Hindlimb muscle (tissue), 1 donor: ENCODE measurements at regions not wholly inside any gene's neighbourhood (a gene's known extent, or its start where the extent isn't known, plus 50 kb on each side); places are given as distances from the start of the nearest gene placed in this dataset.

Source experiments
- DNase-seq: peaks from one replicate; pipeline ENCODE4 v3.0.0-alpha.2; 2013

- DNase-seq: no peak
Measured at GRCh38 chr2:239581352-239581901, 180.6 kb upstream of the HDAC4 start.

GRCh38 chr2:239580199-239580527 lies 179.3 kb upstream of the HDAC4 start:
- no peak for DNase-seq

GRCh38 chr2:239579524-239580198 lies 178.8 kb upstream of the HDAC4 start:
- no peak for DNase-seq

GRCh38 chr2:239579081-239579480 lies 178.3 kb upstream of the HDAC4 start:
- no peak for DNase-seq

GRCh38 chr2:239578381-239578780 lies 177.6 kb upstream of the HDAC4 start:
- DNase-seq: no peak

DNA sequence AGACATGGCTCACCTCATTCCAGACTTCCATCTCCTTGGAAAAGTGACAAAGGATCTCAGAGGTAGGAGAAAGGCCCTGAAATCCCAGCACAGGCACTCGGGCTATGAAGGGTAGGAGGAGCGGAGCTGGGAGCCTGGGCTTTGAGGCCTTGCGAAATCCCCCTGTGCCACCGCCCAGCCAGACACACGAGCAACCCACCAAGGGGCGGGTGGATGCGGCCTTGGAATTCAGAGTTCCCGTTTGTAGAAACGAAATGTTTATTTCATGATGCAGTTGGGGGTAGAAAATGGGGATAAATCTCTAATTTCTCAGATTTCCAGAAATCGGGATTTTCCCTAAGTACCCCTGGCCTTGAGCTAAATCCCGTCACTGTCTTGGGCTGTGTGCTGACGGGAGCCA lies 177.1 kb upstream of the HDAC4 start:
- DNase-seq: no peak

GRCh38 chr2:239576784-239577685 lies 176.2 kb upstream of the HDAC4 start:
- peak; percentile 26 for DNase-seq

DNA sequence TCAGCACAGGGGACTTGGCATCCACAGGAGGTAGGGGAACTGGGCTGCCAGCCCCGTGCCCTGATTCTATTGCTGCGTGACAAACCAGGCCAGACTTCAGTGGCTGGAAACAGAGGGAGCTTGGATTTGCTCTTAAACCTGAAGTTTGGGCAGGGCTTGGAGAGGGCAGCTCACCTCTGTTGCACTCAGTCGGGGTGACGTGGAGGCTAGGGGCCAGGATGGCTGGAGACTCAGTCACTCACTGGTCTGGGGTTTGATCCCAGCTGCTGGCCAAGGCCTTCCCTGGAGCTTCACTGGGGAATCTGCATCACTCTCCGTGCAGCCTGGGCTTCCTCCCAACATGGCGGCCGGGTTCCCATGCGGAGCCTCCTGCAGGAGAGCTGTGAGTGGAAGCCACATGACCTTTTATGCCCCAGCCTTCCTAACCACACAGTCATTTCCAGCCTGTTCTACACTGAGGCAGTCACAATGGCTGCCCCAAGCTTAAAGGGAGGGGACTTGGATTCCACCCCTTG lies 175.2 kb upstream of the HDAC4 start:
- no peak for DNase-seq

- DNase-seq: no peak
Measured at GRCh38 chr2:239574434-239575156, 173.8 kb upstream of the HDAC4 start.

GRCh38 chr2:239574054-239574433 lies 173.2 kb upstream of the HDAC4 start:
- DNase-seq: no peak

GRCh38 chr2:239570971-239571520 lies 170.2 kb upstream of the HDAC4 start:
- no peak for DNase-seq

DNA sequence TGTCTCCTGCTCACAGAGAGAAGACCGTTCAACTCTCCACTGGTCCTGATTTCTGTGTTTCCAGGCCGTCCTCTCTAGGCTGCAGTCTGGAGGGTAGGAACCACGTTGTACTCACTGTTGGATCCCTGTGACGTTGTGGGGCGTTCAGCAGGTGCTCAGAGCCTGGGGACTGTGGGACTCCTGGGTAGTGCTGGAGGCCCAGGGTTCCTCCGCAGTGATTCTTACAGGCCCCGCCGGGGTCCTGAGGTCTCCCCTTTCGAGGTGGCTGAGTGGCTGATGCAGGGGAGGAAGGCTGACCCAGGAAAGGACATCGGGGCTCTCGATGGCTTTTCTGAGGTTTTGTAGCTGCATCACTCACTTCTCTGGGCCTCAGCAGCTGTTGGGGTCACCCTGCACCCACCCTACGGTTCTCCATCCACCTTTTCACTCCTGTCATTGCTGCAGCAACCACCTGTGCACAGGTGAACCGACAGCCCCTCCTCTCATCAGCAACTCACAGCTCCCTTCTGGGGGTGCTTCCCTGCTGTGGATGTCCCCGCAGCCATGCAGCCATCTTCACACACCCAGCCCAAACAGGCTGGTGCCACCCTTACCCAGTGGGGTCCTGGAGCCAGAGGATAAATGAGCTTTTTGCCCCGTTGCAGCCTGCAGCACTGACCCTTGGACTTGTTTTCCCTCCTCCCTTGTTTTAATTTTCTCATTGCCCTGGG lies 169.6 kb upstream of the HDAC4 start:
- DNase-seq: no peak

- DNase-seq: no peak
Measured at GRCh38 chr2:239569401-239570090, 168.7 kb upstream of the HDAC4 start.

GRCh38 chr2:239568601-239569000 lies 167.8 kb upstream of the HDAC4 start:
- no peak for DNase-seq

DNA sequence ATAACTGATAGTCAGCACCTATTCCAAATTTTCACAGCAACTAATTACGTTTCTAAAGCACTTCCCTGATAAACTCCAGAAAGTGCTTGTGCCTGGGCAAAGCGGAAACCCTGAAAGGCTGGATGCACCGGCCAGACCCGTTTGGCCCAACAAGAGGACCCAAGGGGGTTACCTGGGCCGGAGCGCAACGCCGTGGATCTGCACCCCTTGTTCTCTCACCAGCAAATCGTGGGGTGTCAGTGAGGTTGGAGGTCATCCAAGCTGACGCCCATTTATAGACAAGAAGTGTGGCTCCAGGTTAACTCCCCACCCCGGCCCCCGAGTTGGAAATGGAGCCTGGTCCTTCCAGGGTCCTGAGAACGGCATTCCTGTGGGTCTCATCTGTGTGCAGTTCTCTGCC lies 167.0 kb upstream of the HDAC4 start:
- no peak for DNase-seq

- DNase-seq: no peak
Measured at GRCh38 chr2:239566995-239567568, 166.3 kb upstream of the HDAC4 start.

DNA sequence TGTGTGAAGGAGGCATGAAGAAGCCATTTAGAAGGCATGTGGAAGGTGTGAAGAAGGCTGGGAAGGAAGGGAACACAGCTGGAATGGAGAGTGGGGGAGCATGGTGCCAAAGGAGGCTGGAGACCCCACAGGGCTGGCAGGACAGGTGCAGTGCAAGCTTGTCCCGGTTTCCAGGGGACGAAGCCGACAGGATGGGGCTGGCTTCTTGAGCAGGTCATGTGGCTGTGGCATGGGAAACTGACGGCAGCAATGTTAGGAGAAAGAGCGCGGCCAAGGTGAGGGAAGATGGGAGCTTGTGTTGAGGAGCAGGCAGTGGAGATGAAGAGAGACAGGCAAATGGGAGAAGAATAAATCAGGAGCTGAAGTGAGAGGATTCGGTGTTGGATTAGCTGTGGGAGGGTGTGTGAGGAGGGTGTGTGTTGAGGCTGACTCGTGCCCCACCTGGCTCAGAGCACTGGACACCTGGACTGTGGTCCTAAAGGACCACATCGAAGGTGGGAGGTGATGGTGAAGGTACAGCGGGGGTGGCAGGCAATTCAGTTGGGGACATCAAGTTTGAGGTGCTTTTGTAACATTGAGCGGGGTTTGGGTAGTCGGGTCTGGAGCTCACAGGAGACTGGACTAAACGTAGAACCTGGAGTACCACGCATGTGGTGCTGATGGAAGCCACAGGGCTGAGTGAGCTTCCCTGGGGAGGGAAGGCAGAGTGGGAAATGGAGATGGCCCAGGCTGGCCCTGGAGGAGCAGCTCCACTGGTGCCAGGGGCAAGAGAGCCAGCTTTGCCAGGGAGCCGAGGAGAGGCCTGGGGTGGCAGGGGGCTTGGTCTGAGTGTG lies 165.6 kb upstream of the HDAC4 start:
- no peak for DNase-seq

DNA sequence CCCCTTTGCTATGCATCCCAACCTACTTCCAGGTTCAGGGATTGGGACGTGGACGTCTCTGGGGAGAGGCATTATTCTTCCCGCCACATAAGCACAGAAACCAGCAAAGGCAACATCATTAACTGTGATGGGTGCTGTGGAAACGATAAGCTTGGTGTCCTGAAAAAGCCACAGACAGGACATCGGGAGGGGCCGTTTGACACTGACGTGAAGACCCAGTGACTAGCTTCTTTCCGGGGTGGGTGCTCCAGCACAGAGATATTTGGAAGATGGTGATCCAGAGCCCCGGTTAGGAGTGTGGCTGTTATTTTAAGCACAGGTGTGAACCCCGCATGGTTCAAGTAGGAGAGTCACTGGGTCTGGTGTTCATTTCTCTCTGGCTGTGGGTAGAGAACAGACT lies 163.8 kb upstream of the HDAC4 start:
- no peak for DNase-seq

DNA sequence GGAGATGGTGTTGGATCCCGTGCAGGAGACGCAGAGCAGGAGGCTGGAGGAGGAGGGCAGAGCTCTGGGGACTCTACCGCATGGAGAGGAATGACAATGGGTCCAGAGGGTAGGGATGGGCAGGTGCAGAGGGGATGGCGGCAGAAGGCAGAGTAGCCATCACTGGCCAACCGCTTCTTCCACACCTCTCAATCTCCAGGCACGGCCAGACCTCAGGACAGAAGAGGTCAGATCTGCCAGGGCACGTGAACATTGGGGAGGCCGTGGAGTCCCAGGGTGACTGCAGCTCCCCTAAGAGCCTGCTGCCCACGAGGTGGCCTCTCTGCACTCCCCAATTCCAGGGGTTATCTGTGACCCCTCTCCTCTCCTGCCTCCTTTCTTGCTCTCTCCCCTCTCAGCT lies 162.7 kb upstream of the HDAC4 start:
- DNase-seq: no peak

- DNase-seq: peak; percentile 65
Measured at GRCh38 chr2:239561446-239562001, 160.7 kb upstream of the HDAC4 start.
